Ovary (tissue), 7 donors: ENCODE measurements at regions not wholly inside any gene's neighbourhood (a gene's known extent, or its start where the extent isn't known, plus 50 kb on each side); places are given as distances from the start of the nearest gene placed in this dataset.

Source experiments
- DNase-seq, 5 donors: peaks; one replicate each; pipeline ENCODE4 v3.0.0-alpha.2; 2019 to 2020
- H3K27ac ChIP-seq, 2 donors: fragments of 200-600 bp; one replicate each; pipeline versions ENCODE4 v1.5.1 to v1.8.0; 2019 to 2022
- H3K27me3 ChIP-seq: fragments of 200-600 bp; one replicate; pipeline ENCODE4 v1.8.0; 2022
- H3K36me3 ChIP-seq: fragments of 200-600 bp; sonication (generic); one replicate; pipeline ENCODE4 v1.5.1; 2019
- H3K4me1 ChIP-seq: one replicate; pipeline ENCODE4 v1.8.1; 2013; ENCODE audit warnings: mild to moderate bottlenecking, moderate library complexity; ENCODE audit not compliant: insufficient read depth
- H3K4me3 ChIP-seq: fragments of 200-600 bp; sonication (generic); one replicate; pipeline ENCODE4 v1.5.1; 2017
- H3K9me3 ChIP-seq, 2 donors: fragments of 200-600 bp in 1 of 2; sonication (generic) in 1 of 2; one replicate each; pipeline versions ENCODE4 v1.5.1 to v1.8.1; 2013 to 2019; ENCODE audit warnings: mild to moderate bottlenecking in 1 of 2, moderate library complexity in 1 of 2
- EP300 ChIP-seq: sonication (generic); formaldehyde crosslinking; IDR thresholded peaks from one replicate; pipeline ENCODE4 v1.6.1; 2017; ENCODE audit warnings: antibody characterized with exemption
- POLR2A ChIP-seq: fragments of 450-650 bp; IDR thresholded peaks from one replicate; pipeline ENCODE4 v1.6.1; 2017; ENCODE audit warnings: antibody characterized with exemption, mild to moderate bottlenecking, moderate library complexity
- WGBS, 3 donors: extraction: QIAGEN DNeasy Blood & Tissue Kit in 1 of 3; methylation state at CpG; one replicate each; pipeline versions ENCODE4 v1.1.5 to v1.1.7; 2013 to 2017; 5-methylcytosine and 5-hydroxymethylcytosine counted together
- intact Hi-C, 4 donors: fragments of 100-400 bp; cut with DNase I; formaldehyde crosslinking; loops; one replicate each; pipeline versions ENCODE4 v1.11.0 to v1.15.1; 2022 to 2023
- TF ChIP-seq, protein P1 (sequence below), 3 donors: fragments of 450-650 bp in 2 of 3; fragments of 200-600 bp in 1 of 3; IDR thresholded peaks; one replicate each; pipeline versions ENCODE4 v1.5.1 to v1.8.0; 2016 to 2022; ENCODE audit warnings: antibody characterized with exemption in 3 of 3, mild to moderate bottlenecking in 1 of 3
- donor health status: DM: no; HTN: no; CAD: no; lungs with moderate emphysema.
- donor health status: DM: no; HTN: no; CAD: no.
- donor health status: Bipolar disorder and iron deficiency.
- donor health status: DM: no; HTN: no; CAD: no.
- donor health status: DM: yes; HTN: yes; CAD: no.

GRCh38 chr11:16430674-16431073 is 74.3 kb upstream of the SOX6 start:
- intact Hi-C loops: no loop called here
- Histone ChIP-seq H3K4me1 (no peaks in the 10 kb centered on the region), H3K4me3 (no peak overlapping the region), H3K27ac (no peak overlapping the region), H3K9me3 (no peaks in the 10 kb centered on the region), H3K36me3 (no peaks in the 10 kb centered on the region), H3K27me3 (no peaks in the 10 kb centered on the region)
- no peak for TF ChIP-seq EP300
- no peak for TF ChIP-seq POLR2A
- TF ChIP-seq, protein P1, sequence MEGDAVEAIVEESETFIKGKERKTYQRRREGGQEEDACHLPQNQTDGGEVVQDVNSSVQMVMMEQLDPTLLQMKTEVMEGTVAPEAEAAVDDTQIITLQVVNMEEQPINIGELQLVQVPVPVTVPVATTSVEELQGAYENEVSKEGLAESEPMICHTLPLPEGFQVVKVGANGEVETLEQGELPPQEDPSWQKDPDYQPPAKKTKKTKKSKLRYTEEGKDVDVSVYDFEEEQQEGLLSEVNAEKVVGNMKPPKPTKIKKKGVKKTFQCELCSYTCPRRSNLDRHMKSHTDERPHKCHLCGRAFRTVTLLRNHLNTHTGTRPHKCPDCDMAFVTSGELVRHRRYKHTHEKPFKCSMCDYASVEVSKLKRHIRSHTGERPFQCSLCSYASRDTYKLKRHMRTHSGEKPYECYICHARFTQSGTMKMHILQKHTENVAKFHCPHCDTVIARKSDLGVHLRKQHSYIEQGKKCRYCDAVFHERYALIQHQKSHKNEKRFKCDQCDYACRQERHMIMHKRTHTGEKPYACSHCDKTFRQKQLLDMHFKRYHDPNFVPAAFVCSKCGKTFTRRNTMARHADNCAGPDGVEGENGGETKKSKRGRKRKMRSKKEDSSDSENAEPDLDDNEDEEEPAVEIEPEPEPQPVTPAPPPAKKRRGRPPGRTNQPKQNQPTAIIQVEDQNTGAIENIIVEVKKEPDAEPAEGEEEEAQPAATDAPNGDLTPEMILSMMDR (IDR thresholded peaks at IDR 0.05): no peak
- 89 to 97% (median 94%) methylated on average over 1 of the region's 1 CpG for WGBS, 3 donors
- DNase-seq: no peak

DNA sequence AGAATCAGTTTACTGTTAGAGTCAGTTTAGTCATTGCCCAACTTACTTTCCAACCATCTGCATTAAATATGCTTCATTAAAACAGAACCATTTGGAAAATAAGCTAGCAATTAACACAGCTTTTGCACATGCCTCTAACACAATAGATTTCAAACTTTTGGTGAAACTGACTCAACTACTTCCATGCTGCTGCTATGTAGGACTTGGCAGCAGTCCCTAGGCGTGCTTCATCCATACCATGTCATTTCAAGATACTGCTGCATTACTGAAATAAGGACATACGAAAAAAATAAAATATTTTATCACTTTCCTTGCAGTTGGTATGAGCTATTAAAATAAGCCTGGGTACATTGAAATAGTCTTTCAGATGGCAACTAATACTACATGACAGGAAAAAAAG is 65.5 kb upstream of the SOX6 start:
- no peaks in the 10 kb centered on the region for H3K27me3 ChIP-seq
- TF ChIP-seq EP300: no peak
- TF ChIP-seq, protein P1 (IDR thresholded peaks at IDR 0.05): no peak
- no peak for TF ChIP-seq POLR2A
- 86 to 90% (median 88%) methylated on average over 2 of the region's 2 CpGs for WGBS, 3 donors
- H3K27ac ChIP-seq: no peak overlapping the region
- intact Hi-C loops: no loop called here
- no peak for DNase-seq
- H3K4me1 ChIP-seq: no peaks in the 10 kb centered on the region
- no peaks in the 10 kb centered on the region for H3K36me3 ChIP-seq
- H3K9me3 ChIP-seq: no peaks in the 10 kb centered on the region
- H3K4me3 ChIP-seq: no peak overlapping the region

- no peaks in the 10 kb centered on the region for H3K27me3 ChIP-seq
- no peaks in the 10 kb centered on the region for H3K9me3 ChIP-seq
- TF ChIP-seq, protein P1 (IDR thresholded peaks at IDR 0.05): no peak
- no peak overlapping the region for H3K27ac ChIP-seq
- no peaks in the 10 kb centered on the region for H3K36me3 ChIP-seq
- WGBS, 3 donors: 78 to 86% (median 85%) methylated on average over 5 of the region's 5 CpGs
- no peak for DNase-seq
- H3K4me1 ChIP-seq: no peaks in the 10 kb centered on the region
- intact Hi-C loops: no loop called here
- H3K4me3 ChIP-seq: no peak overlapping the region
These were observed 62.2 kb upstream of the SOX6 start for GRCh38 chr11:16418428-16419097.

- Histone ChIP-seq H3K27me3 (no peaks in the 10 kb centered on the region), H3K4me3 (no peak overlapping the region), H3K36me3 (no peaks in the 10 kb centered on the region), H3K4me1 (no peaks in the 10 kb centered on the region), H3K27ac (no peak overlapping the region), H3K9me3 (no peaks in the 10 kb centered on the region)
- TF ChIP-seq EP300: no peak
- TF ChIP-seq, protein P1 (IDR thresholded peaks at IDR 0.05): no peak
- TF ChIP-seq POLR2A: no peak
- 50 to 64% (median 58%) methylated on average over 1 of the region's 1 CpG for WGBS, 3 donors
- intact Hi-C loops: no loop called here
- DNase-seq: no peak
These were observed 56.3 kb upstream of the SOX6 start for GRCh38 chr11:16412525-16413172.
